Neural crest cell (in vitro differentiated cells): ENCODE measurements at regions not wholly inside any gene's neighbourhood (a gene's known extent, or its start where the extent isn't known, plus 50 kb on each side); places are given as distances from the start of the nearest gene placed in this dataset.

Experiments used
- DNase-seq: peaks from one replicate; pipeline ENCODE4 v3.0.0; 2021; ENCODE audit warnings: low read depth, mixed read lengths, low spot score
- H3K27ac Mint-ChIP-seq: one replicate; pipeline ENCODE4 v1.8.0; 2021; ENCODE audit warnings: mild to moderate bottlenecking, mixed read lengths; ENCODE audit not compliant: unreplicated experiment
- H3K27me3 Mint-ChIP-seq: 2 replicates; pipeline ENCODE4 v1.8.0; 2021; ENCODE audit warnings: low read depth, mild to moderate bottlenecking, mixed read lengths
- H3K36me3 Mint-ChIP-seq: 2 replicates; pipeline ENCODE4 v1.8.0; 2021; ENCODE audit warnings: low read depth, mild to moderate bottlenecking, mixed read lengths
- H3K4me1 Mint-ChIP-seq: 2 replicates; pipeline ENCODE4 v1.8.0; 2021; ENCODE audit warnings: mixed read lengths
- H3K4me3 Mint-ChIP-seq: one replicate; pipeline ENCODE4 v1.8.0; 2021; ENCODE audit warnings: mild to moderate bottlenecking, mixed read lengths
- H3K9me3 Mint-ChIP-seq: 2 replicates; pipeline ENCODE4 v1.8.0; 2021; ENCODE audit warnings: mixed read lengths
- TF ChIP-seq, protein P1 (sequence below): fragments of 200-600 bp; sonication (generic); conservative IDR thresholded peaks from 2 replicates; pipeline ENCODE4 v1.5.0; 2021; ENCODE audit warnings: antibody characterized with exemption, mild to moderate bottlenecking

GRCh38 chr1:55507578-55507931 lies 292.4 kb upstream of the USP24 start:
- TF ChIP-seq, protein P1, sequence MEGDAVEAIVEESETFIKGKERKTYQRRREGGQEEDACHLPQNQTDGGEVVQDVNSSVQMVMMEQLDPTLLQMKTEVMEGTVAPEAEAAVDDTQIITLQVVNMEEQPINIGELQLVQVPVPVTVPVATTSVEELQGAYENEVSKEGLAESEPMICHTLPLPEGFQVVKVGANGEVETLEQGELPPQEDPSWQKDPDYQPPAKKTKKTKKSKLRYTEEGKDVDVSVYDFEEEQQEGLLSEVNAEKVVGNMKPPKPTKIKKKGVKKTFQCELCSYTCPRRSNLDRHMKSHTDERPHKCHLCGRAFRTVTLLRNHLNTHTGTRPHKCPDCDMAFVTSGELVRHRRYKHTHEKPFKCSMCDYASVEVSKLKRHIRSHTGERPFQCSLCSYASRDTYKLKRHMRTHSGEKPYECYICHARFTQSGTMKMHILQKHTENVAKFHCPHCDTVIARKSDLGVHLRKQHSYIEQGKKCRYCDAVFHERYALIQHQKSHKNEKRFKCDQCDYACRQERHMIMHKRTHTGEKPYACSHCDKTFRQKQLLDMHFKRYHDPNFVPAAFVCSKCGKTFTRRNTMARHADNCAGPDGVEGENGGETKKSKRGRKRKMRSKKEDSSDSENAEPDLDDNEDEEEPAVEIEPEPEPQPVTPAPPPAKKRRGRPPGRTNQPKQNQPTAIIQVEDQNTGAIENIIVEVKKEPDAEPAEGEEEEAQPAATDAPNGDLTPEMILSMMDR = no peak
- DNase-seq = no peak
- no peaks in the 10 kb centered on the region for H3K4me1 Mint-ChIP-seq
- H3K4me3 Mint-ChIP-seq = no peak overlapping the region
- no peaks in the 10 kb centered on the region for H3K9me3 Mint-ChIP-seq
- H3K27me3 Mint-ChIP-seq = peaks cover 8% of the 10 kb centered on the region
- no peak overlapping the region for H3K27ac Mint-ChIP-seq
- no peaks in the 10 kb centered on the region for H3K36me3 Mint-ChIP-seq

- TF ChIP-seq, protein P1 = no peak
- Mint-ChIP-seq H3K36me3 (no peaks in the 10 kb centered on the region), H3K9me3 (no peaks in the 10 kb centered on the region), H3K27ac (no peak overlapping the region), H3K4me3 (no peak overlapping the region), H3K27me3 (peaks cover 8% of the 10 kb centered on the region), H3K4me1 (no peaks in the 10 kb centered on the region)
- no peak for DNase-seq
These were observed 291.8 kb upstream of the USP24 start for GRCh38 chr1:55506740-55507577.

- no peak for DNase-seq
- TF ChIP-seq, protein P1 = no peak
- Mint-ChIP-seq H3K27me3 (peaks cover 8% of the 10 kb centered on the region), H3K4me1 (no peaks in the 10 kb centered on the region), H3K27ac (no peak overlapping the region), H3K9me3 (no peaks in the 10 kb centered on the region), H3K4me3 (no peak overlapping the region), H3K36me3 (no peaks in the 10 kb centered on the region)
These were observed 290.2 kb upstream of the USP24 start for GRCh38 chr1:55505326-55505725.

GRCh38 chr1:55504306-55504731 lies 289.2 kb upstream of the USP24 start:
- no peaks in the 10 kb centered on the region for H3K36me3 Mint-ChIP-seq
- peaks cover 7% of the 10 kb centered on the region for H3K27me3 Mint-ChIP-seq
- no peaks in the 10 kb centered on the region for H3K9me3 Mint-ChIP-seq
- no peaks in the 10 kb centered on the region for H3K4me1 Mint-ChIP-seq
- DNase-seq = no peak
- no peak overlapping the region for H3K4me3 Mint-ChIP-seq
- TF ChIP-seq, protein P1 = no peak
- no peak overlapping the region for H3K27ac Mint-ChIP-seq

DNA sequence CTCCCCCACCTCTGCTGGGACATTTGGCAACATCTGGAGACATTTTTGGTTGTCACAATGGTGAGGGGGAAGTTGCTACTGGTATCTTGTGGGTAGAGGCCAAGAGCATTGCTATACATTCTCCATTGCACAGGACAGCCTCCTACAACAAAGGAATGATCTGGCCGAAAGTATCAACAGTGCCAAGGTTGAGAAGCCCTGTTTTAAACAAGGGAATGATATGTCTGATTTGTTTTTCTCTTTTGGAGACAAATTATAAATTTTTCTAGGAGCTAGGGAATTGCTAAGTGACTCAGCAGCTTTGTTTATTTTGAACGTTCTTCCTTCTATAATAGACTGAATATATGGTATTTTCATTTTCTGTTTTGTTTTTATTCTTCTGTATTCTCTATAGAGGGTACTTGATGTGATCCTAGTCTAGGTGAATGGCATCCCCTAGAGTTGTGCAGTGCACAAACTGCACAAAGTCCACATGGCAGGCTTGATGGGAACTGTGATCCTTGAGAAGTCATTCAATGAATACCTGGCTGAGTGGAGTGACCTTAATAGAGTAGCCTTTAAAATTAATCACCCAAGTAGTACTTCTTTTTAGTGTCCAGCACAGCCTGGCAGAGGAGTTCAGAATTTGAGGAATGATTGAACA lies 288.6 kb upstream of the USP24 start:
- DNase-seq = no peak
- peaks cover 7% of the 10 kb centered on the region for H3K27me3 Mint-ChIP-seq
- no peaks in the 10 kb centered on the region for H3K4me1 Mint-ChIP-seq
- H3K4me3 Mint-ChIP-seq = no peak overlapping the region
- no peak overlapping the region for H3K27ac Mint-ChIP-seq
- H3K36me3 Mint-ChIP-seq = no peaks in the 10 kb centered on the region
- TF ChIP-seq, protein P1 = no peak
- no peaks in the 10 kb centered on the region for H3K9me3 Mint-ChIP-seq
